HepG2 (cell line): ENCODE measurements at regions not wholly inside any gene's neighbourhood (a gene's known extent, or its start where the extent isn't known, plus 50 kb on each side); places are given as distances from the start of the nearest gene placed in this dataset.

Source experiments
- FOXM1 ChIP-seq: sonication (generic); formaldehyde crosslinking; IDR thresholded peaks from 2 replicates; pipeline ENCODE4 v1.5.0; 2020; ENCODE audit warnings: missing genetic modification reagents
- FOXP1 ChIP-seq, 2 experiments: fragments of 450-650 bp in 1 of 2; IDR thresholded peaks; 2 replicates each; pipeline ENCODE4 v1.6.1; 2017 to 2018; ENCODE audit warnings: antibody characterized with exemption in 1 of 2

DNA sequence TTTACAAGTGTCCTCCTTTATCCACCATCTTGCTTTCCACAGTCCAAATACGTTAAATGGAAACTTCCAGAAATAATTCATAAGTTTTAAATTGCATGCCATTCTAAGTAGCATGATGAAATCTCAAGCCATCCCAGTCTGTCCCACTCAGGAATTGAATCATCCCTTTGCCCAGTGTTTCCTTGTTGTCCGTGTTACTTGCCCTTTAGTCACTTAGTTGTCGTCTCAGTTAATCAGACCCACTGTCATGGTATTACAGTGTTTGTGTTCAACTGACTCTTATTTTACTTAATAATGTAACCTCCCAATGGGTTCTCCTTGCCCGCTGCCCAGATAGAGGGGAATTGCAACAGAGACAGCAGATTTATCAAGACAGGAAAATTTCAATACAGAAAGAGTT lies 77.6 kb upstream of the NDN start:
- TF ChIP-seq FOXM1 (CRISPR knock-in tag) (no peak), FOXP1 (IDR thresholded peaks at IDR 0.05) (no peak), FOXP1 (CRISPR knock-in tag; IDR thresholded peaks at IDR 0.05) (no peak)
